RWPE1 (cell line): ENCODE measurements at regions not wholly inside any gene's neighbourhood (a gene's known extent, or its start where the extent isn't known, plus 50 kb on each side); places are given as distances from the start of the nearest gene placed in this dataset.

ENCODE experiments used
- CTCF ChIA-PET: fragments of 350-600 bp; sonication (Branson Sonifier 250); formaldehyde crosslinking; extraction: SDS; loops from one replicate; lab custom pipeline; 2021; lab: Yijun Ruan, JAX
- POLR2A ChIA-PET: fragments of 400-600 bp; formaldehyde crosslinking; extraction: SDS; loops from one replicate; lab custom pipeline; 2020; ENCODE audit warnings: antibody characterized with exemption; ENCODE audit not compliant: low non-redundant PET; lab: Yijun Ruan, JAX
- DNase-seq: peaks from one replicate; pipeline ENCODE4 v3.0.0; 2012; ENCODE audit warnings: low spot score
- H3K27ac ChIP-seq: fragments of 450-650 bp; 2 replicates; pipeline ENCODE4 v1.5.1; 2017
- CTCF ChIP-seq: fragments of 450-650 bp; conservative IDR thresholded peaks from 2 replicates; pipeline ENCODE4 v1.5.1; 2017; ENCODE audit warnings: low read depth, mild to moderate bottlenecking

- DNase-seq: no peak
- POLR2A ChIA-PET: no interaction called here
- H3K27ac ChIP-seq: no peak overlapping the region
- CTCF ChIA-PET: no interaction called here
- TF ChIP-seq CTCF: no peak
These were observed 64.4 kb upstream of the VCX3A start for GRCh38 chrX:6599230-6599860.
